C4-2B (cell line): ENCODE measurements at regions not wholly inside any gene's neighbourhood (a gene's known extent, or its start where the extent isn't known, plus 50 kb on each side); places are given as distances from the start of the nearest gene placed in this dataset.

ENCODE experiments used
- H3K27ac ChIP-seq: fragments of 450-650 bp; 2 replicates; pipeline ENCODE4 v1.5.1; 2017
- ZFX ChIP-seq: fragments of 450-650 bp; IDR thresholded peaks from 2 replicates; pipeline ENCODE4 v1.6.1; 2017
- TF ChIP-seq, protein P1 (sequence below): fragments of 450-650 bp; conservative IDR thresholded peaks from 2 replicates; pipeline ENCODE4 v1.5.1; 2017; ENCODE audit warnings: mild to moderate bottlenecking

- H3K27ac ChIP-seq = no peak overlapping the region
- no peak for TF ChIP-seq ZFX
- TF ChIP-seq, protein P1, sequence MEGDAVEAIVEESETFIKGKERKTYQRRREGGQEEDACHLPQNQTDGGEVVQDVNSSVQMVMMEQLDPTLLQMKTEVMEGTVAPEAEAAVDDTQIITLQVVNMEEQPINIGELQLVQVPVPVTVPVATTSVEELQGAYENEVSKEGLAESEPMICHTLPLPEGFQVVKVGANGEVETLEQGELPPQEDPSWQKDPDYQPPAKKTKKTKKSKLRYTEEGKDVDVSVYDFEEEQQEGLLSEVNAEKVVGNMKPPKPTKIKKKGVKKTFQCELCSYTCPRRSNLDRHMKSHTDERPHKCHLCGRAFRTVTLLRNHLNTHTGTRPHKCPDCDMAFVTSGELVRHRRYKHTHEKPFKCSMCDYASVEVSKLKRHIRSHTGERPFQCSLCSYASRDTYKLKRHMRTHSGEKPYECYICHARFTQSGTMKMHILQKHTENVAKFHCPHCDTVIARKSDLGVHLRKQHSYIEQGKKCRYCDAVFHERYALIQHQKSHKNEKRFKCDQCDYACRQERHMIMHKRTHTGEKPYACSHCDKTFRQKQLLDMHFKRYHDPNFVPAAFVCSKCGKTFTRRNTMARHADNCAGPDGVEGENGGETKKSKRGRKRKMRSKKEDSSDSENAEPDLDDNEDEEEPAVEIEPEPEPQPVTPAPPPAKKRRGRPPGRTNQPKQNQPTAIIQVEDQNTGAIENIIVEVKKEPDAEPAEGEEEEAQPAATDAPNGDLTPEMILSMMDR = no peak
Measured at GRCh38 chr3:64382153-64382552, 156.9 kb upstream of the PRICKLE2 start.

DNA sequence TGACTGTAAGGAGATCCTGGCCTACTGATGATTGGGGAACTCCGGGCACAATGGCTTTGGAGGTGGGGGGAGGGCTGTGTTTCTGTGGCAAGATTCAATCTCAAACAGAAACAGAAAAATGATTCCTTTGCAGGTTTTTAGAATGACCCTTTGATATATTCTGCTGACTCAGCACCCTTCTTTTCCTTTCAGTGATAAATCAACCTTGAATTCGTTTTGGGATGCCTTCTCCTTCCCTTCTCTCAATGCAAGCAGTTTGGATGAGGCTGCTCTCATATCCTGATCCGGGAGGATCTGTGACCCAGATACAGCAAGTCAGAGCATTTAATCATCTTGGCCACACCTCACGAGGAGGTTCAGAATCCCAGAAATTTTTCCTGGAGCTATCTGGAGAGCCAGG lies 156.1 kb upstream of the PRICKLE2 start:
- TF ChIP-seq, protein P1 = no peak
- TF ChIP-seq ZFX = no peak
- no peak overlapping the region for H3K27ac ChIP-seq

- TF ChIP-seq ZFX = no peak
- H3K27ac ChIP-seq = no peak overlapping the region
Measured at GRCh38 chr3:64380546-64380945, 155.3 kb upstream of the PRICKLE2 start.

- TF ChIP-seq ZFX = no peak
- TF ChIP-seq, protein P1 = no peak
- H3K27ac ChIP-seq = no peak overlapping the region
Measured at GRCh38 chr3:64379221-64379620, 154.0 kb upstream of the PRICKLE2 start.

DNA sequence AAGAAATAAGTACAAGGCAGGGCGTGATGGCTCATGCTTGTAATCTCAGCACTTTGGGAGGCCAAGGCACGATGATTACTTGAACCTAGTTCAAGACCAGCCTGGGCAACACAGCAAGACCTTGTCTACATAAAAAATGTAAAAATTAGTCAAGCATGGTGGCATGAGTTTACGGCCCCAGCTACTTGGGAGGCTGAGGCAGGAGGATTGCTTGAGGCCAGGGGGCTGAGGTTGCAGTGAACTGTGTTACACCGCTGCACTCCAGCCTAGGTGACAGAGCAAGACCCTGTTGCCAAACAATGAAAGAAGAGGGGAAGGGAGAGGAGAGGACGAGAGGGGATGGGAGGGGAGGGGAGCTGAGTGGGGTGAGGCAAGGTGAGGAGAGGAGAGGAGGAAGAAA lies 152.7 kb upstream of the PRICKLE2 start:
- no peak for TF ChIP-seq ZFX
- TF ChIP-seq, protein P1 = no peak
- H3K27ac ChIP-seq = no peak overlapping the region

GRCh38 chr3:64375737-64376136 lies 150.5 kb upstream of the PRICKLE2 start:
- H3K27ac ChIP-seq = no peak overlapping the region
- TF ChIP-seq, protein P1 = no peak
- TF ChIP-seq ZFX = no peak

DNA sequence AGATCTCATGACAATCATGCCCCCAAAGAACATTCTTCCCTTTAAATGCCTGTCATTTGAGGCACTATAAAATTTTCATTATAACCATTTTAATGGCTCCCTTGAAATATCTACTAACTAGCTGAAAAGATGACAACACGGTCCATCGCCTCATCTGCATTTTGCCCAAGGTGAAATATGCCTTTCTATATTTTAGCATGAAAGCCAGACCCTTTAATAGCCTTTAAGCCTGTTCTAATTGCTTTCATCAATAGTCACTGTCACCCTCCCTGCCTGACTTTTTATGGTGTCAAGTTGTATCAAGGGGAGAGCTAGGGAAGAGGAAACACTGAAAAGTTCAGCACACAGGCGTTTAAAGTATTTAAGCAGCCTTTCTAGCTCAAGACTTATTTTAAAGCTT lies 144.1 kb upstream of the PRICKLE2 start:
- TF ChIP-seq ZFX = no peak
- TF ChIP-seq, protein P1 = no peak
- H3K27ac ChIP-seq = no peak overlapping the region

- TF ChIP-seq, protein P1 = no peak
- TF ChIP-seq ZFX = no peak
Measured at GRCh38 chr3:64368257-64369020, 143.2 kb upstream of the PRICKLE2 start.

More at GRCh38 chr3:64368257-64369020, 143.2 kb upstream of the PRICKLE2 start:
- no peak overlapping the region for H3K27ac ChIP-seq
